ENCODE measurements at regions not wholly inside any gene's neighbourhood (a gene's known extent, or its start where the extent isn't known, plus 50 kb on each side); places are given as distances from the start of the nearest gene placed in this dataset.

DNA sequence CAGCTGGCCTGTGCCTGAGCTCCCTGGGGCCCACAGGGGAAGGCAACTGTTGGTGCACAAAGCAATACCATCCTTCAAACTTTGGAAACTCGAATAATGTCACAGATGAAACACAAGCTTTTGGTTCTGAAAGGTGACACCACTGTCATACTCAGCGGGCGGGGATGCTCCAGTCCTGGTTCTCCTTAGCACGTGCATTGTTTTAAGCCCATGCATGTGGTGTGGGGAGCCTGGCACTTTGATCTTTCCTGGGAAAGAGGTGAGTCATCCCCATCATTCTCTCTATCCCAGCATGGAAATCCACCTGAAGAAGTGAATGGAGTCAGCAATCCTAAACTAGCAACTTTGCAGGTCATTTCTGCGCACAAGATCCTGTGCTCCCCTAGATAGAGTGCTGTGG lies 119.6 kb downstream of the GLRX3 start:
- Histone ChIP-seq H3K9me2 (ENCODE audit: insufficient read depth) (no peaks in the 10 kb centered on the region), H2AFZ (no peak overlapping the region), H3K27me3 (ENCODE audit: insufficient read depth) (no peaks in the 10 kb centered on the region), H3K79me2 (replicated peaks; ENCODE audit: insufficient read depth) (no peaks in the 10 kb centered on the region), H3F3A (replicated peaks; ENCODE audit: low read depth) (no peaks in the 10 kb centered on the region), H3K36me3 (ENCODE audit: insufficient read depth) (no peaks in the 10 kb centered on the region), H3K4me2 (no peak overlapping the region), H4K20me1 (replicated peaks; ENCODE audit: insufficient read depth) (no peaks in the 10 kb centered on the region), H3K27ac (ENCODE audit: low read depth) (no peak overlapping the region), H3K4me1 (ENCODE audit: insufficient read depth) (no peaks in the 10 kb centered on the region), H3K4me3 (no peak overlapping the region)
- peaks cover 21% of the 10 kb centered on the region for H3K36me3 Mint-ChIP-seq (ENCODE audit: low read depth)
- no peak overlapping the region for H3K4me3 Mint-ChIP-seq
- ATAC-seq = no peak
- DNase-seq (ENCODE audit: low spot score) = no peak
- TF ChIP-seq STAT1 (IDR thresholded peaks at IDR 0.05; ENCODE audit: unreplicated experiment) = no peak
- TF ChIP-seq, protein P1, sequence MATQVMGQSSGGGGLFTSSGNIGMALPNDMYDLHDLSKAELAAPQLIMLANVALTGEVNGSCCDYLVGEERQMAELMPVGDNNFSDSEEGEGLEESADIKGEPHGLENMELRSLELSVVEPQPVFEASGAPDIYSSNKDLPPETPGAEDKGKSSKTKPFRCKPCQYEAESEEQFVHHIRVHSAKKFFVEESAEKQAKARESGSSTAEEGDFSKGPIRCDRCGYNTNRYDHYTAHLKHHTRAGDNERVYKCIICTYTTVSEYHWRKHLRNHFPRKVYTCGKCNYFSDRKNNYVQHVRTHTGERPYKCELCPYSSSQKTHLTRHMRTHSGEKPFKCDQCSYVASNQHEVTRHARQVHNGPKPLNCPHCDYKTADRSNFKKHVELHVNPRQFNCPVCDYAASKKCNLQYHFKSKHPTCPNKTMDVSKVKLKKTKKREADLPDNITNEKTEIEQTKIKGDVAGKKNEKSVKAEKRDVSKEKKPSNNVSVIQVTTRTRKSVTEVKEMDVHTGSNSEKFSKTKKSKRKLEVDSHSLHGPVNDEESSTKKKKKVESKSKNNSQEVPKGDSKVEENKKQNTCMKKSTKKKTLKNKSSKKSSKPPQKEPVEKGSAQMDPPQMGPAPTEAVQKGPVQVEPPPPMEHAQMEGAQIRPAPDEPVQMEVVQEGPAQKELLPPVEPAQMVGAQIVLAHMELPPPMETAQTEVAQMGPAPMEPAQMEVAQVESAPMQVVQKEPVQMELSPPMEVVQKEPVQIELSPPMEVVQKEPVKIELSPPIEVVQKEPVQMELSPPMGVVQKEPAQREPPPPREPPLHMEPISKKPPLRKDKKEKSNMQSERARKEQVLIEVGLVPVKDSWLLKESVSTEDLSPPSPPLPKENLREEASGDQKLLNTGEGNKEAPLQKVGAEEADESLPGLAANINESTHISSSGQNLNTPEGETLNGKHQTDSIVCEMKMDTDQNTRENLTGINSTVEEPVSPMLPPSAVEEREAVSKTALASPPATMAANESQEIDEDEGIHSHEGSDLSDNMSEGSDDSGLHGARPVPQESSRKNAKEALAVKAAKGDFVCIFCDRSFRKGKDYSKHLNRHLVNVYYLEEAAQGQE (IDR thresholded peaks at IDR 0.05; ENCODE audit: unreplicated experiment) = no peak
- no peak for TF ChIP-seq CREB1 (CRISPR knock-in tag; IDR thresholded peaks at IDR 0.05; ENCODE audit: low read depth)
- TF ChIP-seq ZNF114 (CRISPR knock-in tag; IDR thresholded peaks at IDR 0.05) = no peak
- TF ChIP-seq, protein P2, sequence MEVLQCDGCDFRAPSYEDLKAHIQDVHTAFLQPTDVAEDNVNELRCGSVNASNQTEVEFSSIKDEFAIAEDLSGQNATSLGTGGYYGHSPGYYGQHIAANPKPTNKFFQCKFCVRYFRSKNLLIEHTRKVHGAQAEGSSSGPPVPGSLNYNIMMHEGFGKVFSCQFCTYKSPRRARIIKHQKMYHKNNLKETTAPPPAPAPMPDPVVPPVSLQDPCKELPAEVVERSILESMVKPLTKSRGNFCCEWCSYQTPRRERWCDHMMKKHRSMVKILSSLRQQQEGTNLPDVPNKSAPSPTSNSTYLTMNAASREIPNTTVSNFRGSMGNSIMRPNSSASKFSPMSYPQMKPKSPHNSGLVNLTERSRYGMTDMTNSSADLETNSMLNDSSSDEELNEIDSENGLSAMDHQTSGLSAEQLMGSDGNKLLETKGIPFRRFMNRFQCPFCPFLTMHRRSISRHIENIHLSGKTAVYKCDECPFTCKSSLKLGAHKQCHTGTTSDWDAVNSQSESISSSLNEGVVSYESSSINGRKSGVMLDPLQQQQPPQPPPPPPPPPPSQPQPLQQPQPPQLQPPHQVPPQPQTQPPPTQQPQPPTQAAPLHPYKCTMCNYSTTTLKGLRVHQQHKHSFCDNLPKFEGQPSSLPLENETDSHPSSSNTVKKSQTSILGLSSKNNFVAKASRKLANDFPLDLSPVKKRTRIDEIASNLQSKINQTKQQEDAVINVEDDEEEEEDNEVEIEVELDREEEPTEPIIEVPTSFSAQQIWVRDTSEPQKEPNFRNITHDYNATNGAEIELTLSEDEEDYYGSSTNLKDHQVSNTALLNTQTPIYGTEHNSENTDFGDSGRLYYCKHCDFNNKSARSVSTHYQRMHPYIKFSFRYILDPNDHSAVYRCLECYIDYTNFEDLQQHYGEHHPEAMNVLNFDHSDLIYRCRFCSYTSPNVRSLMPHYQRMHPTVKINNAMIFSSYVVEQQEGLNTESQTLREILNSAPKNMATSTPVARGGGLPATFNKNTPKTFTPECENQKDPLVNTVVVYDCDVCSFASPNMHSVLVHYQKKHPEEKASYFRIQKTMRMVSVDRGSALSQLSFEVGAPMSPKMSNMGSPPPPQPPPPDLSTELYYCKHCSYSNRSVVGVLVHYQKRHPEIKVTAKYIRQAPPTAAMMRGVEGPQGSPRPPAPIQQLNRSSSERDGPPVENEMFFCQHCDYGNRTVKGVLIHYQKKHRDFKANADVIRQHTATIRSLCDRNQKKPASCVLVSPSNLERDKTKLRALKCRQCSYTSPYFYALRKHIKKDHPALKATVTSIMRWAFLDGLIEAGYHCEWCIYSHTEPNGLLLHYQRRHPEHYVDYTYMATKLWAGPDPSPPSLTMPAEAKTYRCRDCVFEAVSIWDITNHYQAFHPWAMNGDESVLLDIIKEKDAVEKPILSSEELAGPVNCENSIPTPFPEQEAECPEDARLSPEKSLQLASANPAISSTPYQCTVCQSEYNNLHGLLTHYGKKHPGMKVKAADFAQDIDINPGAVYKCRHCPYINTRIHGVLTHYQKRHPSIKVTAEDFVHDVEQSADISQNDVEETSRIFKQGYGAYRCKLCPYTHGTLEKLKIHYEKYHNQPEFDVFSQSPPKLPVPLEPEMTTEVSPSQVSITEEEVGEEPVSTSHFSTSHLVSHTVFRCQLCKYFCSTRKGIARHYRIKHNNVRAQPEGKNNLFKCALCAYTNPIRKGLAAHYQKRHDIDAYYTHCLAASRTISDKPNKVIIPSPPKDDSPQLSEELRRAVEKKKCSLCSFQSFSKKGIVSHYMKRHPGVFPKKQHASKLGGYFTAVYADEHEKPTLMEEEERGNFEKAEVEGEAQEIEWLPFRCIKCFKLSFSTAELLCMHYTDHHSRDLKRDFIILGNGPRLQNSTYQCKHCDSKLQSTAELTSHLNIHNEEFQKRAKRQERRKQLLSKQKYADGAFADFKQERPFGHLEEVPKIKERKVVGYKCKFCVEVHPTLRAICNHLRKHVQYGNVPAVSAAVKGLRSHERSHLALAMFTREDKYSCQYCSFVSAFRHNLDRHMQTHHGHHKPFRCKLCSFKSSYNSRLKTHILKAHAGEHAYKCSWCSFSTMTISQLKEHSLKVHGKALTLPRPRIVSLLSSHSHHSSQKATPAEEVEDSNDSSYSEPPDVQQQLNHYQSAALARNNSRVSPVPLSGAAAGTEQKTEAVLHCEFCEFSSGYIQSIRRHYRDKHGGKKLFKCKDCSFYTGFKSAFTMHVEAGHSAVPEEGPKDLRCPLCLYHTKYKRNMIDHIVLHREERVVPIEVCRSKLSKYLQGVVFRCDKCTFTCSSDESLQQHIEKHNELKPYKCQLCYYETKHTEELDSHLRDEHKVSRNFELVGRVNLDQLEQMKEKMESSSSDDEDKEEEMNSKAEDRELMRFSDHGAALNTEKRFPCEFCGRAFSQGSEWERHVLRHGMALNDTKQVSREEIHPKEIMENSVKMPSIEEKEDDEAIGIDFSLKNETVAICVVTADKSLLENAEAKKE (CRISPR knock-in tag; IDR thresholded peaks at IDR 0.05) = no peak
- no peak for TF ChIP-seq ZNF331 (CRISPR knock-in tag; IDR thresholded peaks at IDR 0.05; ENCODE audit: low read depth)
- no peak for TF ChIP-seq NANOG (IDR thresholded peaks at IDR 0.05; ENCODE audit: borderline replicate concordance)
- TF ChIP-seq EZH2phosphoT487 (IDR thresholded peaks at IDR 0.05; ENCODE audit: unreplicated experiment) = no peak
- TF ChIP-seq, protein P3, sequence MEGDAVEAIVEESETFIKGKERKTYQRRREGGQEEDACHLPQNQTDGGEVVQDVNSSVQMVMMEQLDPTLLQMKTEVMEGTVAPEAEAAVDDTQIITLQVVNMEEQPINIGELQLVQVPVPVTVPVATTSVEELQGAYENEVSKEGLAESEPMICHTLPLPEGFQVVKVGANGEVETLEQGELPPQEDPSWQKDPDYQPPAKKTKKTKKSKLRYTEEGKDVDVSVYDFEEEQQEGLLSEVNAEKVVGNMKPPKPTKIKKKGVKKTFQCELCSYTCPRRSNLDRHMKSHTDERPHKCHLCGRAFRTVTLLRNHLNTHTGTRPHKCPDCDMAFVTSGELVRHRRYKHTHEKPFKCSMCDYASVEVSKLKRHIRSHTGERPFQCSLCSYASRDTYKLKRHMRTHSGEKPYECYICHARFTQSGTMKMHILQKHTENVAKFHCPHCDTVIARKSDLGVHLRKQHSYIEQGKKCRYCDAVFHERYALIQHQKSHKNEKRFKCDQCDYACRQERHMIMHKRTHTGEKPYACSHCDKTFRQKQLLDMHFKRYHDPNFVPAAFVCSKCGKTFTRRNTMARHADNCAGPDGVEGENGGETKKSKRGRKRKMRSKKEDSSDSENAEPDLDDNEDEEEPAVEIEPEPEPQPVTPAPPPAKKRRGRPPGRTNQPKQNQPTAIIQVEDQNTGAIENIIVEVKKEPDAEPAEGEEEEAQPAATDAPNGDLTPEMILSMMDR (conservative IDR thresholded peaks at IDR 0.05; ENCODE audit: low read depth in 2 of 2) = no peak
- no peak for TF ChIP-seq POLR2AphosphoS5 (IDR thresholded peaks at IDR 0.05; ENCODE audit: low read depth)
- TF ChIP-seq JUNB (IDR thresholded peaks at IDR 0.05; ENCODE audit: unreplicated experiment) = no peak
- TF ChIP-seq EZH2 (IDR thresholded peaks at IDR 0.05; ENCODE audit: low read depth, unreplicated experiment) = no peak
- TF ChIP-seq, protein P4, sequence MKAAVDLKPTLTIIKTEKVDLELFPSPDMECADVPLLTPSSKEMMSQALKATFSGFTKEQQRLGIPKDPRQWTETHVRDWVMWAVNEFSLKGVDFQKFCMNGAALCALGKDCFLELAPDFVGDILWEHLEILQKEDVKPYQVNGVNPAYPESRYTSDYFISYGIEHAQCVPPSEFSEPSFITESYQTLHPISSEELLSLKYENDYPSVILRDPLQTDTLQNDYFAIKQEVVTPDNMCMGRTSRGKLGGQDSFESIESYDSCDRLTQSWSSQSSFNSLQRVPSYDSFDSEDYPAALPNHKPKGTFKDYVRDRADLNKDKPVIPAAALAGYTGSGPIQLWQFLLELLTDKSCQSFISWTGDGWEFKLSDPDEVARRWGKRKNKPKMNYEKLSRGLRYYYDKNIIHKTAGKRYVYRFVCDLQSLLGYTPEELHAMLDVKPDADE (IDR thresholded peaks at IDR 0.05) = no peak
- peaks cover 100% of the 10 kb centered on the region for H3K9me3 Mint-ChIP-seq
- H3K27ac Mint-ChIP-seq = no peak overlapping the region
- peaks cover 2% of the 10 kb centered on the region for H3K27me3 Mint-ChIP-seq (ENCODE audit: insufficient read depth, low read depth, poor library complexity)
- no peaks in the 10 kb centered on the region for H3K4me1 Mint-ChIP-seq

All from GM23338 (cell line).